Mesendoderm (in vitro differentiated cells): ENCODE measurements at regions not wholly inside any gene's neighbourhood (a gene's known extent, or its start where the extent isn't known, plus 50 kb on each side); places are given as distances from the start of the nearest gene placed in this dataset.

Source experiments
- DNase-seq: peaks from one replicate; pipeline ENCODE4 v3.0.0; 2013
- H2AK5ac ChIP-seq: 2 replicates; pipeline ENCODE4 v1.6.1; 2013; ENCODE audit warnings: low read length, inconsistent platforms
- H2BK120ac ChIP-seq: 2 replicates; pipeline ENCODE4 v1.6.1; 2013; ENCODE audit warnings: low read depth, mild to moderate bottlenecking, low read length, moderate library complexity, mixed read lengths
- H2BK15ac ChIP-seq: replicated peaks from 2 replicates; pipeline ENCODE4 v1.6.1; 2013; ENCODE audit warnings: low read depth, mild to moderate bottlenecking, moderate library complexity
- H2BK5ac ChIP-seq: 2 replicates; pipeline ENCODE4 v1.6.1; 2013; ENCODE audit warnings: low read length, inconsistent platforms
- H3K18ac ChIP-seq: 2 replicates; pipeline ENCODE4 v1.6.1; 2013; ENCODE audit warnings: mild to moderate bottlenecking, low read length, mixed read lengths
- H3K23ac ChIP-seq: one replicate; pipeline ENCODE4 v1.6.1; 2013; ENCODE audit warnings: low read length
- H3K27ac ChIP-seq: 2 replicates; pipeline ENCODE4 v1.5.1; 2013; ENCODE audit warnings: low read depth, mild to moderate bottlenecking, inconsistent platforms, low read length, moderate library complexity
- H3K27me3 ChIP-seq: 2 replicates; pipeline ENCODE4 v1.6.1; 2013; ENCODE audit warnings: low read length, control low read depth, mild to moderate bottlenecking, inconsistent platforms; ENCODE audit not compliant: insufficient read depth, poor library complexity
- H3K36me3 ChIP-seq: 2 replicates; pipeline ENCODE4 v1.6.1; 2013; ENCODE audit warnings: low read length, inconsistent platforms; ENCODE audit not compliant: control insufficient read depth, insufficient read depth
- H3K4ac ChIP-seq: one replicate; pipeline ENCODE4 v1.6.1; 2013; ENCODE audit warnings: low read depth, mild to moderate bottlenecking, low read length, moderate library complexity
- H3K4me1 ChIP-seq: 2 replicates; pipeline ENCODE4 v1.6.1; 2013; ENCODE audit warnings: low read depth, low read length, inconsistent platforms; ENCODE audit not compliant: control insufficient read depth
- H3K4me2 ChIP-seq: 2 replicates; pipeline ENCODE4 v1.6.1; 2013; ENCODE audit warnings: low read length
- H3K4me3 ChIP-seq: 2 replicates; pipeline ENCODE4 v1.5.1; 2013; ENCODE audit warnings: mild to moderate bottlenecking, low read length
- H3K56ac ChIP-seq: one replicate; pipeline ENCODE4 v1.6.1; 2013; ENCODE audit warnings: low read length
- H3K79me1 ChIP-seq: 2 replicates; pipeline ENCODE4 v1.6.1; 2013; ENCODE audit warnings: low read length, inconsistent platforms
- H3K79me2 ChIP-seq: 2 replicates; pipeline ENCODE4 v1.6.1; 2013; ENCODE audit warnings: mild to moderate bottlenecking, low read length; ENCODE audit not compliant: control insufficient read depth, insufficient read depth
- H3K9ac ChIP-seq: 2 replicates; pipeline ENCODE4 v1.6.1; 2013; ENCODE audit warnings: low read length, inconsistent platforms
- H4K5ac ChIP-seq: one replicate; pipeline ENCODE4 v1.6.1; 2013; ENCODE audit warnings: low read length
- H4K8ac ChIP-seq: one replicate; pipeline ENCODE4 v1.6.1; 2013; ENCODE audit warnings: low read depth, mild to moderate bottlenecking, control low read depth, low read length, moderate library complexity
- WGBS: extraction: QIAGEN DNeasy Blood & Tissue Kit; methylation state at CpG from one replicate; pipeline ENCODE4 v1.1.7; 2013; ENCODE audit warnings: low lambda C conversion rate, missing lambda C conversion rate; ENCODE audit not compliant: insufficient coverage; ENCODE audit errors: extremely low coverage; 5-methylcytosine and 5-hydroxymethylcytosine counted together

DNA sequence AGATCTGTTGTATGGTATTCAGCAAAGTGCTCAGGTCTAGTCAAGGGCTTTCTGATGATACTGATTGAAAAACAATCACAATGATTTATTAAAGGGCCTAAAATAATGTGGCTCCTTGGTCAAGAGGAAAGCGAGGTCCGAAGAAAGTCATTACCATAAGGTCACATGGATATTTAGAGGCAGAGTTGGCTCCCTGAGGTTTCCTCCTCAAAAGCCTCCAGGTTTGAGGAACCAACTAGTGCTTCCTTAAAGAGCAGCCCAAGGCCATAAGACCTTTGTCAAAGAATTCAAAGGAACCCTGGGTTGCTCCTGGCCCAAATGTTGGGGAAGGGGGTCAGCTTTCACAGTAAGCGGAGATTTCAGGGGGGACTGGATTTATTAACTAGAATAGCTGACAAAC is 280.7 kb upstream of the ATP5MC3 start:
- H3K4me1 ChIP-seq: no peaks in the 10 kb centered on the region
- H3K36me3 ChIP-seq: no peaks in the 10 kb centered on the region
- H3K56ac ChIP-seq: no peak overlapping the region
- no peak overlapping the region for H3K4ac ChIP-seq
- H2AK5ac ChIP-seq: no peak overlapping the region
- no peak overlapping the region for H2BK15ac ChIP-seq
- H4K8ac ChIP-seq: no peak overlapping the region
- no peak overlapping the region for H3K9ac ChIP-seq
- H3K4me2 ChIP-seq: no peak overlapping the region
- H4K5ac ChIP-seq: no peak overlapping the region
- no peak overlapping the region for H2BK5ac ChIP-seq
- no peak overlapping the region for H3K23ac ChIP-seq
- no peak overlapping the region for H2BK120ac ChIP-seq
- H3K79me2 ChIP-seq: no peaks in the 10 kb centered on the region
- no peaks in the 10 kb centered on the region for H3K79me1 ChIP-seq
- no CpG with 5 or more reads among the region's 3 CpGs for WGBS
- H3K18ac ChIP-seq: no peak overlapping the region
- no peak overlapping the region for H3K4me3 ChIP-seq
- no peaks in the 10 kb centered on the region for H3K27me3 ChIP-seq
- no peak for DNase-seq
- H3K27ac ChIP-seq: no peak overlapping the region

DNA sequence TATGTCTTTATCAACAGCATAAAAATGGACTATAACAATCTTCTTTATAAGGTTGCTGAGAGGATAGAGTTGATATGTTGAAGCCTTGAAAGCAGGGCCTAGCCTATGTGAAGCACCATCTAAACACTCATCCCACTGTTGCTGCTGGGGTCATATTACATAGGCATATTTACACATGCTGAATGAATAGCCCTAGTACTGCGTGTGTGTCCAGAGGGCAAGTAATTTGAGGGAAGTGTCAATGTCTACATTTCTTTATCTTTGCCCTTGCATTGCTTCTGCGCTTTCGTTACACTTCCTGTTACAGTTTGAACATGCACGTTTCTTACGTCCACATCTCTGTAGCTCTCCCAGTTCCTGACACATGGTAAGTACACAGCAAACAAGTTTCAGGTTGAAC is 280.3 kb upstream of the ATP5MC3 start:
- DNase-seq: no peak

DNA sequence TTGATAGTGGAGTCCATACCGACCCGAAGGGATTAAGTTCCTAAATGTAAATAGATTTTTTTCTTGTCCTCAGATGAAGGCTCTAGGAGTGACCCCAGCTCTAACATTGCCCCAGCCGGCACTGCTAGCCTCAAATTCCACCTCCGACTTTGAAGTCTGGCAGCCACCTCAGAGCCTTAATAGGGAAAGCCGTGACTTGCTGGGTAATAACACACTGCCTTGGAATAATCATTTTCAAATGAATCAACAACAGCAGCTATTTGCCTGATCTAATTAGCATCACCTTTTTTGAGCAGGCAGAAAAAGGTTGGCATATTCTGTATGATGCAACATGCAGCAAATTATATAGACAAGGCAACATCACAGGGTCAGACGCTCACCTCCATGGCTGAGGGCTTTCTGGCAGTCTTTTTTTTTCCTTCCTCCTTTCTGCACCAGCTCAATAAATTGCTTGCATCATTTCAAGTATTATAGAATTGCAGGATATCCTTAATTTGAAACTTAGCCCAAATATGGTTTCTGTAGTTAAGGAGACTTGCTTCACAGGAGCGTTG is 276.5 kb upstream of the ATP5MC3 start:
- no peaks in the 10 kb centered on the region for H3K79me2 ChIP-seq
- H2BK5ac ChIP-seq: no peak overlapping the region
- no peak overlapping the region for H3K4ac ChIP-seq
- H4K8ac ChIP-seq: no peak overlapping the region
- H3K23ac ChIP-seq: no peak overlapping the region
- H3K4me3 ChIP-seq: no peak overlapping the region
- no peak overlapping the region for H3K4me2 ChIP-seq
- H2BK15ac ChIP-seq: no peak overlapping the region
- no peaks in the 10 kb centered on the region for H3K79me1 ChIP-seq
- H3K9ac ChIP-seq: no peak overlapping the region
- H3K56ac ChIP-seq: no peak overlapping the region
- H3K36me3 ChIP-seq: no peaks in the 10 kb centered on the region
- no CpG with 5 or more reads among the region's 7 CpGs for WGBS
- H4K5ac ChIP-seq: no peak overlapping the region
- H3K18ac ChIP-seq: no peak overlapping the region
- H3K27me3 ChIP-seq: no peaks in the 10 kb centered on the region
- H3K27ac ChIP-seq: no peak overlapping the region
- no peak overlapping the region for H2AK5ac ChIP-seq
- H2BK120ac ChIP-seq: no peak overlapping the region
- H3K4me1 ChIP-seq: no peaks in the 10 kb centered on the region
- no peak for DNase-seq

More for the DNA sequence above, 280.3 kb upstream of the ATP5MC3 start:
- Histone ChIP-seq H3K27me3 (no peaks in the 10 kb centered on the region), H2BK120ac (no peak overlapping the region), H2BK15ac (no peak overlapping the region), H3K9ac (no peak overlapping the region), H3K4me1 (no peaks in the 10 kb centered on the region), H2BK5ac (no peak overlapping the region), H3K23ac (no peak overlapping the region), H3K4me2 (no peak overlapping the region), H2AK5ac (no peak overlapping the region), H3K79me2 (no peaks in the 10 kb centered on the region), H4K5ac (no peak overlapping the region), H3K18ac (no peak overlapping the region), H4K8ac (no peak overlapping the region), H3K36me3 (no peaks in the 10 kb centered on the region), H3K27ac (no peak overlapping the region), H3K56ac (no peak overlapping the region), H3K4ac (no peak overlapping the region), H3K79me1 (no peaks in the 10 kb centered on the region), H3K4me3 (no peak overlapping the region)
- WGBS: no CpG with 5 or more reads among the region's 5 CpGs

DNA sequence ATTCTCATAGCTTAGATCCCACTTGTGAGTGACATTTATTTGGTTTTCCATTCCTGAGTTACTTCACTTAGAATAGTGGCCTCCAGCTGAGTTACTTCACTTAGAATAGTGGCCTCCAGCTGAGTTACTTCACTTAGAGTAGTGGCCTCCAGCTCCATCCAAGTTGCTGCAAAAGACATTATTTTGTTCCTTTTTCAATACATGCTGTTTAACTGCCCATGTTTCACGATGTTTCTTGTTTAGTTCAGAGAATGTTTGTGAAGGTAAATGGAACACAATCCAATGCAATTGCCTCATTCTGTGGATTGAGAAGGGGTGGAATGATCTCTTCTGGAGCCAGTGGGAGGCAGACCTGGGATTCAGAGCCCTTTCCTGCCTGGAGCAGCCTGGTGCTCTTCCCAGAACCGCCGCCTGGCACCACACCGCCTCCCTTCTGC is 273.5 kb upstream of the ATP5MC3 start:
- no peaks in the 10 kb centered on the region for H3K4me1 ChIP-seq
- H3K4me3 ChIP-seq: no peak overlapping the region
- no peak overlapping the region for H2BK15ac ChIP-seq
- H3K4me2 ChIP-seq: no peak overlapping the region
- no peak overlapping the region for H3K23ac ChIP-seq
- H2BK5ac ChIP-seq: no peak overlapping the region
- H4K5ac ChIP-seq: no peak overlapping the region
- no peaks in the 10 kb centered on the region for H3K79me2 ChIP-seq
- no peaks in the 10 kb centered on the region for H3K36me3 ChIP-seq
- H2BK120ac ChIP-seq: no peak overlapping the region
- H3K4ac ChIP-seq: no peak overlapping the region
- H3K79me1 ChIP-seq: no peaks in the 10 kb centered on the region
- no peak overlapping the region for H3K56ac ChIP-seq
- WGBS: no CpG with 5 or more reads among the region's 4 CpGs
- no peak overlapping the region for H2AK5ac ChIP-seq
- no peak overlapping the region for H3K18ac ChIP-seq
- no peak overlapping the region for H4K8ac ChIP-seq
- H3K9ac ChIP-seq: no peak overlapping the region
- H3K27me3 ChIP-seq: no peaks in the 10 kb centered on the region
- DNase-seq: no peak
- H3K27ac ChIP-seq: no peak overlapping the region

DNA sequence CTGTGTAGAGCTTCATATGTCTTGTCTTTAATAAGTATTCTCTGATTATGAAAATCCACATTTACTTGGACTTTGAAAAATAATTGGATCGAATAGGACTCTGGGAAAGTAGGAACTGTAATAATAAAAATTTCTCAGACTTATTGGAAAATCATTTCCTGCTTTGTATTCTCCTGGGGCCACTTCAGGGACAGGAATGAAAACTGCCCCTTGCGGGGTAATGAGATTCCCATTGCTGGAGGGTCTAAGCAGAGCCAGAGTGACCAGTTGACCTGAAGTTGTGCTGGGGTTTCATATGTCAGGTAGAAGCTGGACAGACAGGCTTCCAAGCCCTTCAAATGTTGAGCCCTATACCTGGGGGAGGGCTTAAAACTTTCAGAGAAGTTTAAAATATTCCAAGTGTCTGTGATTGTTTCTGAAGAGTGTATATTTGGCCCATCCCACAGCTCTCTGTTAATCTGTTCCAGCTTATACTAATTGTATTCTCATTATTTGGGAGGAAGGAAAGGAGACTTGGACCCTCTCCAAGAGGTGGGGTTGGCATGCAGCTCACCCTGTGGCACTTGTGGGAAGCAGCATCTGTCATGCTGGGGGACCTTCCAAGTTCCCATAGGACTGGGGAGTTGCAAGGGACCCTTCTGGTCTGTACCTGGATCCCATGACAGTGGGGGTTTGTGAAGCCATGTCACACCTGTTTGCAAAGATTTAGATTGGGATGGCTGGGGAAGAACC is 268.7 kb upstream of the ATP5MC3 start:
- Histone ChIP-seq H3K27ac (no peak overlapping the region), H3K4me1 (no peaks in the 10 kb centered on the region), H3K79me2 (no peaks in the 10 kb centered on the region), H3K4me3 (no peak overlapping the region), H3K36me3 (no peaks in the 10 kb centered on the region), H2BK5ac (no peak overlapping the region), H3K9ac (no peak overlapping the region), H2BK15ac (no peak overlapping the region), H4K5ac (no peak overlapping the region), H3K4me2 (no peak overlapping the region), H3K4ac (no peak overlapping the region), H3K79me1 (no peaks in the 10 kb centered on the region), H2BK120ac (no peak overlapping the region), H4K8ac (no peak overlapping the region), H3K23ac (no peak overlapping the region), H3K18ac (no peak overlapping the region), H3K56ac (no peak overlapping the region), H2AK5ac (no peak overlapping the region), H3K27me3 (no peaks in the 10 kb centered on the region)
- no peak for DNase-seq
- no CpG with 5 or more reads among the region's 2 CpGs for WGBS

DNA sequence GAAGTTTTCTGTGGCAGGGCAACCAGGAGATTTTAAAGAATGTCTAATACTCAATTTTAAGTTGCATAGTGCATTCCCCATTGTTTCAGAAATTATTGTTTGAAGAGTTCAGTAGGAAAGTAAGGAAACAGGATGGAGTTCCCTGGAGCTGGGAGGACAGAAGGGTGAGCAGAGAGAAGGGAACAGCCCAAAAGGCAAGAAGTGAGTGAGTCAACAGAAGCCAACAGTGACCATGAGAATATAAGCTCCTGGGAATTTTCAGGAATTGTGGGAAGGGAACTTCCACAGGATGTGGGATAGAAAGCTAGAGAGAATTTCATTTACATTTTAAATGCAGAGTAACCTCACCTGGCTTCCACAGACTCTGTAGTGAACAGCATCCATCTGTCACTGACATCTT is 268.1 kb upstream of the ATP5MC3 start:
- Histone ChIP-seq H3K18ac (no peak overlapping the region), H2BK120ac (no peak overlapping the region)

More for the DNA sequence above, 268.1 kb upstream of the ATP5MC3 start:
- Histone ChIP-seq H3K79me2 (no peaks in the 10 kb centered on the region), H3K27ac (no peak overlapping the region), H3K36me3 (no peaks in the 10 kb centered on the region), H3K4ac (no peak overlapping the region), H3K4me1 (no peaks in the 10 kb centered on the region), H4K8ac (no peak overlapping the region), H4K5ac (no peak overlapping the region), H3K79me1 (no peaks in the 10 kb centered on the region), H3K56ac (no peak overlapping the region), H3K27me3 (no peaks in the 10 kb centered on the region), H2BK5ac (no peak overlapping the region), H2BK15ac (no peak overlapping the region), H3K4me2 (no peak overlapping the region), H3K9ac (no peak overlapping the region), H3K4me3 (no peak overlapping the region), H3K23ac (no peak overlapping the region), H2AK5ac (no peak overlapping the region)
- DNase-seq: no peak
